ENCODE measurements at regions not wholly inside any gene's neighbourhood (a gene's known extent, or its start where the extent isn't known, plus 50 kb on each side); places are given as distances from the start of the nearest gene placed in this dataset.

- H3K27me3 ChIP-seq (ENCODE audit: low read depth): no peaks in the 10 kb centered on the region
- no peak overlapping the region for H3K27ac ChIP-seq
- H3K36me3 ChIP-seq: no peaks in the 10 kb centered on the region
- TF ChIP-seq CTCF (IDR thresholded peaks at IDR 0.05): no peak
- no peaks in the 10 kb centered on the region for H3K4me1 ChIP-seq
- H3K4me3 ChIP-seq: no peak overlapping the region
- ATAC-seq (no peak), DNase-seq (no peak)
- H3K9me3 ChIP-seq: no peaks in the 10 kb centered on the region
- intact Hi-C loops (cut with DNase I): no loop called here
Measured at GRCh38 chr10:84765656-84766055, 437.3 kb downstream of the CCSER2 start.

GRCh38 chr10:84766923-84767322 lies 438.5 kb downstream of the CCSER2 start:
- Histone ChIP-seq H3K9me3 (no peaks in the 10 kb centered on the region), H3K4me1 (no peaks in the 10 kb centered on the region), H3K27me3 (ENCODE audit: low read depth) (no peaks in the 10 kb centered on the region), H3K36me3 (no peaks in the 10 kb centered on the region), H3K4me3 (no peak overlapping the region), H3K27ac (no peak overlapping the region)
- intact Hi-C loops (cut with DNase I): no loop called here
- DNase-seq (no peak), ATAC-seq (no peak)
- no peak for TF ChIP-seq CTCF (IDR thresholded peaks at IDR 0.05)

GRCh38 chr10:84768132-84768531 lies 439.7 kb downstream of the CCSER2 start:
- no peaks in the 10 kb centered on the region for H3K27me3 ChIP-seq (ENCODE audit: low read depth)
- ATAC-seq (no peak), DNase-seq (no peak)
- H3K27ac ChIP-seq: no peak overlapping the region
- H3K4me1 ChIP-seq: no peaks in the 10 kb centered on the region
- no peaks in the 10 kb centered on the region for H3K9me3 ChIP-seq
- no peaks in the 10 kb centered on the region for H3K36me3 ChIP-seq
- no peak overlapping the region for H3K4me3 ChIP-seq
- no peak for TF ChIP-seq CTCF (IDR thresholded peaks at IDR 0.05)
- intact Hi-C loops (cut with DNase I): no loop called here

DNA sequence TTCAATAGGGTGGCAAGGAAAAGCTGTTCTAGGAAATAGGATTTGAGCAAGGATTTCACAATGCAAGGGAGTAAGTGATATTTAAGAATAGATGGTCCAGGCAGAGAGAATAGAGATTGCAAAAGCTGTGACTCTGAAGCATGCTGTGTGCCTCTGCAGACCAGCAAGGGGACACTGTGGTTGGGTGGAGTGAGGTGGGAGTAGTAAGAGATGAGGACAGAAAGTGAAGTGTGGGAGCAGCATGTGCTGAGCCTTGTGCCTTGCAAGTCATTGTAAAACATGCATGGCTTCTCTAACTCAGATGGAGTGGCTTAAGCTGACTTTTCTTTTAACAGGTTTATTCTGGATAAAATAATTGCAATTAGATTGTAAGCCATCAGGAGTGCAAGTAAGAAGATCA lies 442.4 kb downstream of the CCSER2 start:
- no peaks in the 10 kb centered on the region for H3K4me1 ChIP-seq
- H3K9me3 ChIP-seq: no peaks in the 10 kb centered on the region
- DNase-seq: no peak
- no peak for TF ChIP-seq CTCF (IDR thresholded peaks at IDR 0.05)
- no peaks in the 10 kb centered on the region for H3K36me3 ChIP-seq
- intact Hi-C loops (cut with DNase I): no loop called here
- no peak overlapping the region for H3K27ac ChIP-seq
- ATAC-seq: no peak
- no peak overlapping the region for H3K4me3 ChIP-seq
- no peaks in the 10 kb centered on the region for H3K27me3 ChIP-seq (ENCODE audit: low read depth)

DNA sequence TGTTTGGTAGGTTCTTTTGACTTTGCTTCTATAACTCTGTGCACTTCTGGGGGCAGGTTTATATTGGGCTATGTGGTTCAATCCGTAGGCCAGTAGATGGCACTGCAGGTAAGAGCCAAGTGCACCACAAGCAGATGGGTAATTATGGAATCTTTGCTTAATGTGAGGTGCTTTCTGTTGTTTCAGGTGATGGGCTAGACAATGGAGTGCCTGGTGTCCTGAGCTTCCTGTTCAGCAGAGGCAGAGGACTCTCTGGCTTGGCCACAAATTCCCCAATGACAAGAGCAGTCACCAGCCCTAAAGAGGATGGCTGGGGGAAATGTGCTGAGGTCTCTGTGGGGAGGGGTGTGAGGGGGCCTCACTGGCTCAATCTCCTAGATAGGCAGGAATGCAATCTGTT lies 455.0 kb downstream of the CCSER2 start:
- intact Hi-C loops (cut with DNase I): no loop called here
- peak; percentile 71 to 74 for ATAC-seq
- DNase-seq: no peak

More for the DNA sequence above, 455.0 kb downstream of the CCSER2 start:
- Histone ChIP-seq H3K27ac (no peak overlapping the region), H3K4me3 (no peak overlapping the region), H3K27me3 (ENCODE audit: low read depth) (no peaks in the 10 kb centered on the region), H3K36me3 (no peaks in the 10 kb centered on the region), H3K9me3 (no peaks in the 10 kb centered on the region), H3K4me1 (no peaks in the 10 kb centered on the region)
- peak; percentile 41 for TF ChIP-seq CTCF (IDR thresholded peaks at IDR 0.05)

Measured in lower lobe of right lung (tissue), 2 donors.